ENCODE measurements at regions not wholly inside any gene's neighbourhood (a gene's known extent, or its start where the extent isn't known, plus 50 kb on each side); places are given as distances from the start of the nearest gene placed in this dataset.

DNA sequence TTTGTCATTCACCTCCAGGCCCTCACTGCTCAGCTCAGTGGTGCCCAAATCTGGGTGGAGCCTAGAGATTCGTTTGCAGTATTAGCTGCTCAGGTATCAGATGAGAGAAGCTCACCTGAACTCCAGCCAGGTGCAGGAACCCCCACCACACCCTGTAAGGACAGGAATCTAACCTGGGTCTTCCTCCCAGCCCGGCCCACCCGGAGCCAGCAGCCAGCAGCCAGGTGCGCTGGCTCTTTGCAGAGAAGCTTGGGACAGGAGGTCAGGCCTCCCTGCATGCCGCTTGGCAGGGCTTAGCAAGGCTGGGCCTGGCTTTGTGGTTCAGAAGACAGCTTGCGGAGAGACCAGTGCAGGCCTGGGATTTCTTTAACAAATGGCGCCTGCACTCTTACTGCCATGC, 125.6 kb upstream of the MYL2 start:
- Histone ChIP-seq H3K4me3 (no peak overlapping the region), H3K4me1 (no peaks in the 10 kb centered on the region), H3K9me3 (replicated peaks) (peaks cover 1% of the 10 kb centered on the region), H3K27me3 (ENCODE audit: low read depth) (peaks cover 54% of the 10 kb centered on the region), H3K36me3 (no peaks in the 10 kb centered on the region), H3K27ac (replicated peaks) (no peak overlapping the region)
- no peak for TF ChIP-seq CTCF (IDR thresholded peaks at IDR 0.05; ENCODE audit: borderline replicate concordance)
- no peak for DNase-seq
- intact Hi-C loops (cut with micrococcal nuclease) = no loop called here

- H3K4me1 ChIP-seq = no peaks in the 10 kb centered on the region
- intact Hi-C loops (cut with micrococcal nuclease) = no loop called here
- H3K27me3 ChIP-seq (ENCODE audit: low read depth) = peaks cover 72% of the 10 kb centered on the region
- H3K9me3 ChIP-seq (replicated peaks) = no peaks in the 10 kb centered on the region
- no peak for DNase-seq
- H3K4me3 ChIP-seq = no peak overlapping the region
- no peak overlapping the region for H3K27ac ChIP-seq (replicated peaks)
- TF ChIP-seq CTCF (IDR thresholded peaks at IDR 0.05; ENCODE audit: borderline replicate concordance) = no peak
- no peaks in the 10 kb centered on the region for H3K36me3 ChIP-seq
Observed at GRCh38 chr12:111041091-111041490, 120.7 kb upstream of the MYL2 start.

- Histone ChIP-seq H3K27me3 (ENCODE audit: low read depth) (peaks cover 72% of the 10 kb centered on the region), H3K36me3 (no peaks in the 10 kb centered on the region), H3K4me1 (no peaks in the 10 kb centered on the region), H3K9me3 (replicated peaks) (no peaks in the 10 kb centered on the region), H3K27ac (replicated peaks) (no peak overlapping the region), H3K4me3 (no peak overlapping the region)
- no peak for DNase-seq
- intact Hi-C loops (cut with micrococcal nuclease) = no loop called here
- no peak for TF ChIP-seq CTCF (IDR thresholded peaks at IDR 0.05; ENCODE audit: borderline replicate concordance)
Observed at GRCh38 chr12:111040690-111041089, 120.3 kb upstream of the MYL2 start.

DNA sequence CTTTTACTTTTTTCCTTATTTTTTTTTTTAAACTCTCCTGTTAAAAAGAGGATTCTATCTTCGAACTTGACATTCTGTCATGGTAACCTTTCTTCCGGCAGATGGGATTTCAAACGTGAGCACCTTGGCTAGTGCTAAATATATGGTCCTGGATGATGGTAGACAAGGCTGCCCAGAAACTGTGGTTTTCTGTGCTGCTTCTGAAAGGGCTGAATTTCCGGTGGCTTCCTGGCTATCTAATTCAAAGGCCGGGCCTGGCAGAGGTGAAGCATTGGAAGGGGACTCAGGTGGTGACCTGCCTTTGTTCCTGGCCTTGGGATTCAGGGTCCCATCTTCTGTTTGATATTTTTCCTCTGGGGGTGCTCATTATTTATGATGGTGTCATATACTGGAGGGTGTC, 118.6 kb upstream of the MYL2 start:
- no peak for TF ChIP-seq CTCF (IDR thresholded peaks at IDR 0.05; ENCODE audit: borderline replicate concordance)
- no peak overlapping the region for H3K4me3 ChIP-seq
- no peak for DNase-seq
- H3K9me3 ChIP-seq (replicated peaks) = no peaks in the 10 kb centered on the region
- intact Hi-C loops (cut with micrococcal nuclease) = no loop called here
- peaks cover 77% of the 10 kb centered on the region for H3K27me3 ChIP-seq (ENCODE audit: low read depth)
- H3K36me3 ChIP-seq = no peaks in the 10 kb centered on the region
- peaks cover 3% of the 10 kb centered on the region for H3K4me1 ChIP-seq
- H3K27ac ChIP-seq (replicated peaks) = no peak overlapping the region

DNA sequence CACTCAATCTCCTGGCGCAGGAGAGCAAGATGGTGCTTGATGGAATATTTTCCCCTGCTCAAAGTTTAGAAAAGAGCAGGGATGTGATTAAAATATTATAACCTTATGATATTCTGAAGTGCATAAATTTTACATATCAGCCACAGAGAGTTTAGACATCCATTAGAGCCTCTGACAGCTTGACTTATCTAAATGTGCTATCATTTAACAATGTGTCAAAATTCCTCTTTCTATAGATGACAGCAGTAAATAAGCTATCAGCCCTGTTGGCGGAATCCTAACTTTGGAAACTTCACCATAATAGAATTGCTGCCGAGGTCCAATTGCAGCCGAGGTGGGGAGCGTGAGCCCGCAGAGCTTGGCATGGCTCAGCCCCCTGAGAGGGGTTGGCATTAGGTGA, 117.7 kb upstream of the MYL2 start:
- intact Hi-C loops (cut with micrococcal nuclease) = no loop called here
- no peak overlapping the region for H3K27ac ChIP-seq (replicated peaks)
- TF ChIP-seq CTCF (IDR thresholded peaks at IDR 0.05; ENCODE audit: borderline replicate concordance) = no peak
- H3K9me3 ChIP-seq (replicated peaks) = no peaks in the 10 kb centered on the region
- no peak for DNase-seq
- peaks cover 81% of the 10 kb centered on the region for H3K27me3 ChIP-seq (ENCODE audit: low read depth)
- H3K4me1 ChIP-seq = peaks cover 9% of the 10 kb centered on the region
- no peak overlapping the region for H3K4me3 ChIP-seq
- H3K36me3 ChIP-seq = no peaks in the 10 kb centered on the region

DNA sequence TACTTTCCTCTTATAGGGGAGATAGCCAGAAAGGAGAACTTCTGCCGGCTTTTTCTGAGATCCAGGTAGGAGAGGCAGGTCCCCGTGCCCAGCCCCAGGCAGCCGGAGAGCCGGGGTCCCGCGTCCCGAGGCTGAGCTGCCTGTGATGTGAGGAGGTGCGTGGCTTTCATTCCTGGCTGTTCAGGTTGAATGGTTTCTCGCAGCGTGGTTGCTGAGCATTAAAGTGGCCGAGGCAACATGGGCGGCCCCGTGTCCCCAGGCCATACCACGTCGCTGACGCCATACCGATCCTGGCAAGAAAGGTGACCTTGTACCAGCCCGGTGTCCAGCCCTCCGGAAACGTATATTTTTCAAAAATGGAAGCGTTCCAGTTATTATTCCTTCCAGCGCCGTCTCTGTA, 116.7 kb upstream of the MYL2 start:
- Histone ChIP-seq H3K27me3 (ENCODE audit: low read depth) (peaks cover 90% of the 10 kb centered on the region), H3K27ac (replicated peaks) (no peak overlapping the region), H3K9me3 (replicated peaks) (no peaks in the 10 kb centered on the region), H3K36me3 (no peaks in the 10 kb centered on the region), H3K4me1 (peaks cover 11% of the 10 kb centered on the region), H3K4me3 (no peak overlapping the region)
- intact Hi-C loops (cut with micrococcal nuclease) = no loop called here
- no peak for TF ChIP-seq CTCF (IDR thresholded peaks at IDR 0.05; ENCODE audit: borderline replicate concordance)
- no peak for DNase-seq

Measured in left ventricle myocardium inferior (tissue), 1 donor.